Kidney (tissue), 13 donors: ENCODE measurements at regions not wholly inside any gene's neighbourhood (a gene's known extent, or its start where the extent isn't known, plus 50 kb on each side); places are given as distances from the start of the nearest gene placed in this dataset.

ENCODE experiments used
- DNase-seq, 5 donors: peaks; one replicate each; pipeline ENCODE4 v3.0.0-alpha.2; 2013 to 2020
- FAIRE-seq: peaks from 2 replicates; lab custom pipeline; 2012; peaks lifted over from hg19 to GRCh38; lab: Jason Lieb, UNC
- H3K27ac ChIP-seq, 2 donors: one replicate each; pipeline ENCODE4 v1.7.0; 2013; ENCODE audit warnings: low read depth in 2 of 2, low read length in 2 of 2, inconsistent platforms in 1 of 2
- H3K27me3 ChIP-seq: one replicate; pipeline ENCODE4 v1.7.1; 2013; ENCODE audit warnings: low read length, inconsistent platforms; ENCODE audit not compliant: control insufficient read depth, insufficient read depth
- H3K36me3 ChIP-seq, 3 donors: one replicate each; pipeline versions ENCODE4 v1.7.0 to v1.7.1; 2013; ENCODE audit warnings: low read length in 3 of 3, control low read depth in 1 of 3, inconsistent platforms in 1 of 3; ENCODE audit not compliant: insufficient read depth in 3 of 3, control insufficient read depth in 2 of 3
- H3K4me1 ChIP-seq, 3 donors: one replicate each; pipeline versions ENCODE4 v1.7.0 to v1.7.1; 2013; ENCODE audit warnings: low read length in 3 of 3, inconsistent platforms in 1 of 3, low read depth in 1 of 3; ENCODE audit not compliant: control insufficient read depth in 2 of 3, insufficient read depth in 2 of 3
- H3K4me3 ChIP-seq, 3 donors: one replicate each; pipeline versions ENCODE4 v1.7.0 to v1.8.1; 2013; ENCODE audit warnings: low read length in 3 of 3, control low read depth in 1 of 3, inconsistent platforms in 1 of 3
- H3K9ac ChIP-seq, 3 donors: one replicate each; pipeline versions ENCODE4 v1.7.0 to v1.7.1; 2013; ENCODE audit warnings: low read length in 3 of 3, control low read depth in 1 of 3, inconsistent platforms in 1 of 3
- H3K9me3 ChIP-seq, 3 donors: one replicate each; pipeline versions ENCODE4 v1.7.0 to v1.7.1; 2013; ENCODE audit warnings: low read length in 3 of 3, control low read depth in 1 of 3, inconsistent platforms in 1 of 3; ENCODE audit not compliant: control insufficient read depth in 2 of 3, insufficient read depth in 1 of 3
- intact Hi-C: fragments of 100-400 bp; cut with DNase I; formaldehyde crosslinking; loops from one replicate; pipeline ENCODE4 v1.11.1; 2022
- TF ChIP-seq, protein P1 (sequence below): IDR thresholded peaks from 3 replicates; pipeline ENCODE4 v1.5.1; 2012; ENCODE audit warnings: mild to moderate bottlenecking, moderate library complexity, borderline replicate concordance; ENCODE audit not compliant: insufficient read depth; ENCODE audit errors: extremely low read depth
- donor health status: control.
- donor health status: control.
- donor health status: control.
- donor health status: control.
- donor health status: control.
- donor health status: DM: yes; HTN: yes; CAD: no.
- donor health status: Normal renal cell carcinoma (clear cell type).

DNA sequence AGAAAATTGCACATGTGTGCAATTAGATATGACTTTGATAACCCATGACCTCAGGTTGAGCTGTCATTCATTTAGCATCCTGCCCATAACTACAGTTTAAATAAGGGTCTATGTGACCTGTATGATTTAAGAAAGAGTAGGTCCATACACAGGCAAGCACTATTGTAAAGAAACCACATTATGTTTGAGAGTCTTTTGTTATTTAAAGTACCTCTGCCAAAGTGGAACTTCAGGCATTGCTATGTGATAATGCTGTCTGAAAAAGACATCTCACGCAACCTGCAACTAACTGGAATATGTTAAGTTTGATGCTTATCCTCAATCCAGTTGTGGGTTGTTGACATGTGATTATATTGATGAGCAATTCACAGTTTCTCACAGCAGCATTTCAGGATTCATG is 317.0 kb downstream of the TMEM161B start:
- TF ChIP-seq, protein P1, sequence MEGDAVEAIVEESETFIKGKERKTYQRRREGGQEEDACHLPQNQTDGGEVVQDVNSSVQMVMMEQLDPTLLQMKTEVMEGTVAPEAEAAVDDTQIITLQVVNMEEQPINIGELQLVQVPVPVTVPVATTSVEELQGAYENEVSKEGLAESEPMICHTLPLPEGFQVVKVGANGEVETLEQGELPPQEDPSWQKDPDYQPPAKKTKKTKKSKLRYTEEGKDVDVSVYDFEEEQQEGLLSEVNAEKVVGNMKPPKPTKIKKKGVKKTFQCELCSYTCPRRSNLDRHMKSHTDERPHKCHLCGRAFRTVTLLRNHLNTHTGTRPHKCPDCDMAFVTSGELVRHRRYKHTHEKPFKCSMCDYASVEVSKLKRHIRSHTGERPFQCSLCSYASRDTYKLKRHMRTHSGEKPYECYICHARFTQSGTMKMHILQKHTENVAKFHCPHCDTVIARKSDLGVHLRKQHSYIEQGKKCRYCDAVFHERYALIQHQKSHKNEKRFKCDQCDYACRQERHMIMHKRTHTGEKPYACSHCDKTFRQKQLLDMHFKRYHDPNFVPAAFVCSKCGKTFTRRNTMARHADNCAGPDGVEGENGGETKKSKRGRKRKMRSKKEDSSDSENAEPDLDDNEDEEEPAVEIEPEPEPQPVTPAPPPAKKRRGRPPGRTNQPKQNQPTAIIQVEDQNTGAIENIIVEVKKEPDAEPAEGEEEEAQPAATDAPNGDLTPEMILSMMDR, result no peak
- DNase-seq, result no peak
- intact Hi-C loops, result no loop called here
- Histone ChIP-seq H3K9ac (no peak overlapping the region), H3K9me3 (no peaks in the 10 kb centered on the region), H3K27ac (no peak overlapping the region), H3K4me1 (no peaks in the 10 kb centered on the region), H3K36me3 (no peaks in the 10 kb centered on the region), H3K4me3 (no peak overlapping the region), H3K27me3 (no peaks in the 10 kb centered on the region)
- no peak for FAIRE-seq

DNA sequence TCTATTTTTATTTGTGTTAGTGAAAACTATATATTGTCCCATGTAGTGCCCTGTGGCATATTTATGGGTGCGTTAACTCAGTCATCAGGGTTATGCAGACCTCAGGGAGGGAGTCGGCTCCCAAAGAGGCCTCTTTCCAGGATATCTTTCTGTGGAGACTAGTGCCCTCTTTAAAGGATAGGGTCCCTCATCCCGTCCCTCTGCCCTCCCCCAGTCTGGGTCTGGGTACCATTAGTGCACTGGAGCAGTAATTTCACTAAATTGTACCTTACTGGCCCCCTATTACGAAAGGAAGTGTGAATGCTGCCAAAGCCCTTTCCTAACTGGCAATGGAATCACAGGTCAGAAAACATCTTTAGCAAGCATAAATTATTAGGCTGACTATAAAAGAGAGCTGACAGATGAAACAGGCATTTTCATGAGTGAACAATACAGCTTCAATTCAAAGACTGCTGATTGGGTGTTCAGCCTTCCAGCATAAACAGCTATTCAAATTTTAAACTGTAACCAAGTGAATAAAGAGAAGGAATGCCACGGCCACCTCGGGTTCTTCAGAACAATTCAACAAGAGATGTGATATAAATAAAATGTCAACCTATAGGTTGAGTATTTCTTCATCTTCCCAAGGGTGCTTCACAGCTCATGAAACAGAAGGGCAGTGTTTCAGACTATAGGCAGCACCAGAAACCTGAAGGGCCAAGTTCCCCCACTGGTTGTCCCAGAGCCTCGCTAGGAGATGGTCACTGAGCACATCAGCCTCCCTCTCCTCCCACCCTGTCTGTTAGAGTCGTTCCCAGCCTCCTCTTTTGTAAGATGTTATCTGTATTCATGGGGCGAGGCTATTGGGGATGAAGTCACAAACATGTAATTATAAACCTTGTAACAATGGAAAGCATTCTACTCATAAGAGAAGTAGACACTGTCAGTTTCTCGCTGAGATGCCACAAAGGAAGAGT is 318.7 kb downstream of the TMEM161B start:
- Histone ChIP-seq H3K4me3 (no peak overlapping the region), H3K9ac (no peak overlapping the region), H3K27ac (no peak overlapping the region), H3K4me1 (no peaks in the 10 kb centered on the region), H3K27me3 (no peaks in the 10 kb centered on the region), H3K9me3 (no peaks in the 10 kb centered on the region), H3K36me3 (no peaks in the 10 kb centered on the region)
- FAIRE-seq (no peak), DNase-seq (no peak)
- intact Hi-C loops, result no loop called here
- TF ChIP-seq, protein P1, result no peak

DNA sequence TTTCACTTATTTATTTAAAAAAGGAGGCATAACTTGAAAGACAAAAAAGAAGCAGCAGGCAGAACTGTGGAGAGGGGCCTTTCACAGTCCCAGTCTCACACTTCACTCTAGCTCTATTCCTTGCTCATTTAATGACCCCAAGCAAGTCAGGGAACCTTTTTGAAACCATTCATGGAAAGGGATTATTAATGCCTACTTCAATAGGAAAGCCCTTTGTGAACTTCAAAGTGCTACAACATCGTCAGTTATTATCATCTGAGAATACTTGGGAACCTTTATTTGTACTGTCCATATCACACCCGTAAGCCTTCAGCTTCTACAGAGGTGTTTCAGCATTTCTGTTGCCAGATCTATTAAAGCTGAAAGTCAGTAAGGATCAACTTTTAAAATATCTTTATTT is 320.2 kb downstream of the TMEM161B start:
- intact Hi-C loops, result no loop called here
- TF ChIP-seq, protein P1, result no peak
- no peak for FAIRE-seq

More for the DNA sequence above, 320.2 kb downstream of the TMEM161B start:
- no peak for DNase-seq
- no peaks in the 10 kb centered on the region for H3K9me3 ChIP-seq
- no peak overlapping the region for H3K4me3 ChIP-seq
- no peak overlapping the region for H3K27ac ChIP-seq
- no peaks in the 10 kb centered on the region for H3K4me1 ChIP-seq
- no peaks in the 10 kb centered on the region for H3K27me3 ChIP-seq
- no peak overlapping the region for H3K9ac ChIP-seq
- no peaks in the 10 kb centered on the region for H3K36me3 ChIP-seq
